GM19467 (cell line): ENCODE measurements at regions not wholly inside any gene's neighbourhood (a gene's known extent, or its start where the extent isn't known, plus 50 kb on each side); places are given as distances from the start of the nearest gene placed in this dataset.
A peak's percentile ranks its signal among the peaks of the same experiment; 100 is the strongest.

Experiments
- ATAC-seq: cut with Tn5 transposase; IDR thresholded peaks from one replicate; pipeline ENCODE4 v1.9.1; 2021; ENCODE audit warnings: mild to moderate bottlenecking, moderate library complexity; ENCODE audit not compliant: unreplicated experiment

DNA sequence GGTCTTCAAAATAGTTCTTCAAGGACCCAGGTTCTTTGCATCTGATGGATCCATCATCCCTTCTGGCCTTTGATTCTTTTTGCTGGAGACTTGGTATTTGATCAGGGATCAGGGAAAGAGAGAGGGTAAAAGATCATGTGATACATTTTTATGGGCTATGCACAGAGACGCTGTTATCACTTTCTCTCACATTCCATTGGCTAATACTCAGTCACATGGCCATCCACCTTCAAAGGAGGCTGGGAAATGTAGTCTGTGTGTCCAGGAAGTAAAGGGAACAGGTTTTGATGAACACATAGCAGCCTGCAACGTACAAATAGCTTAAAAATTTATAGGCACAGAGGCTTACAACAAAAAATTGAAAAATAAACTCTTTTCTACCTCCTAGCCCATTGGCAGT is 629.6 kb upstream of the FANCL start:
- peak; percentile 57 for ATAC-seq

DNA sequence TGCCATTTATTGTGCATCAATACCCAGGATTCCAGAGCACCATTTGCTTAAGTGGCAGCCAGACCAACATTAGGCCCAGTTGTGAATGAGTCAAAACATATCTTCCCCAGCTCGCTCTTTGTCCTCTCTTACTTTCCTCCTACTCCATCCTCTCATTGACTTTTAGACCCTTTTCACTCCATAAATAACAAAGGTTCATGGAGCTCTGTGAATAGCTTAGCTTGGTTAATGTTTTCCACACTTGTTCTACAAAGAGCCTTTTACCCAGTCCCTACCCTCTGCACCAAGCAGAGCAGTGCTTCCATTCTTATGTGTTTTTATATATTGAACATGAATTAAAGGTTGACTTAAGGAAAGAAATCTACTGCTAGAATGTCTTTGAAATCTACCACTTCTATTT is 625.8 kb upstream of the FANCL start:
- ATAC-seq: no peak

DNA sequence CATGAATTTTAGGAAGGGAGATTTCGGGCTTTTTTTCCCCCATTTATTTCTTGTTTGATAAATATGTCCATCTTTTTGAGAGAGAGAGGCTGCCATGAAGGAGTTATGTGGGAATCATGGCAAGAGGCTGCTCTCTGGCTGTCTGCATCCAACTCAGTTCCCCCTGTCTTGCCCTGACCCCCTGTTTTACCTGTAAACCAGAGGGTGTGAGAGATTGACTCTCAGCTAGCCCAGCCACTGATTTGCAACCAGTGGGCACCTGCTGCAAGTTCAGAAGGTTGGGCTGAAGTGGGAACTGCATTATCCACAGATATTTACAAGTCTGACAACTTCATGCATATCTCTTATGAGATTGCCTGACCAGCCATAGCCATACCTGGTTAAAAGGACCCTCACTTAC is 625.4 kb upstream of the FANCL start:
- no peak for ATAC-seq

DNA sequence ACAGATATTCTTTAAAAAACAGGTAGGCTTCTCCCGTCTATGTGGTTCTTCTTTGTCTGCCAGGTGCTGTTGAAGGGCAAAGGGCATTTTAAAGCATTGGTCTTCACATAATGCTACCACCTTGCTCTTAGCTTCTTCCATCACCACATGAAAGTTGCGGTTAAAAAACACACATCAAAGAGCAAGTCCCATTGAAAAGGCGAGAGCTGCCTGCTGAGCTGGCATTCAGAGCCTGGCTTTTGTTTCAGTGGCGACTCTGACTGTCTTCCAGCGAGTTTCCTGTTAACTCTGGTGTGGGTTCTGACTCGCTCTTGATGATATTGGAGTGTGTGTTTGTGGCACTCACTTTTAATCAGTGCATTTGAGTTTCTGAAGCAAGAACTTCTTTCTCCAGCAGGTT is 624.9 kb upstream of the FANCL start:
- no peak for ATAC-seq

DNA sequence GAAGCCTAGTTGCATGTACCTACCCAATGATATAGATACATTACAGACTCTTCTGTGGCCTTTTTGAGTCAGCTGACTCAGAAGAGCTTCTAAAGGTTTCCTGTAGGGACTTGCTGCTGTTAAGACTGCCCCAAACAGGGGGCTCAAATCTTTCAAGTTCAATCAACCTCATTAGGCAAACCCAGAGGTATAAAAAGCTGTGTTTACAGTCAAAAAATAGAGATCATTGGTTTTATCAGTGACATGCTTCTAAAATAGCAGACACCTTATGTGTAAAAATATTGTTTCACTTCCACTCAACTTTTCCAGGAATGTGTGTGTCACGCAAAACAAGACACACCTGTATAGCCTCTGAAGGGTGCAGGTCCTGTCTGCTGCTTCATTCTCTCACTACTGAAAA is 624.3 kb upstream of the FANCL start:
- peak; percentile 44 for ATAC-seq

DNA sequence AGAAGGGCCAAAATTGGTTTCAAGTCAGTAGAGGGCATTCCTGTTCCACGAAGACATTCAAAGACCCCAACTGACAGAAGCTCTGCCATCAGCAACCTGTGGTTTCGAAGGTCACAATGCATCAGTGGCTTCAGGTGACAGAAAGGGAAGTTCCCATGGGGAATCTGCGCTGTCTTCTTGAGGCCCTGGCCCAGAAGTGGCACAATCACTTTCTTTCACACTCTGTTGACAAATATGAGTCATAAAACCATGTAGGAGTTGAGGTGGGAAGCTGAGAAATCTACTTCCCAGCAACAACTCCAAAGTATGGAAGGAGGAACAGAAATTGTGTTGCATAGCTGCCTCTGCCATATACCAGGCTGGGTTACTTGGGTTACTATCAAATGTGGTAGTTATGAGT is 621.1 kb upstream of the FANCL start:
- no peak for ATAC-seq

DNA sequence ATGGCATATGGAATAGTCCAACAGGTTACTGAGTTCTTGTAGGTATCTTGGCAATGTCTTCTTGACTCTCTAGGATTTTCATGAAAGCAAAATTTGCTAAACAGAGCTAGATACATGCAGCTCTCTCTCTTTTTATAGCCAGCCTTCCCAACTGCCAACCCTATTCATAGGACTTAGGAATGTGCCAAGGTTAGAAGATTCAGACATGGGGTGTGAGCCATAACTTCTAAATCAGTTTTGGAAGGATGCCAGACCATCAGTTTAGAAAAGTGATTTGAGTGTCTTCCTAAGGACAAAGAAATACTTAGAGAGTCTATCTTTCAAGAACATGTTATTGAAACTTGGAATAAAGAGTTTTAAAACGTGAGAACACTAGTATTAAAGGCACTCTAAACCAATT is 619.5 kb upstream of the FANCL start:
- ATAC-seq: no peak

DNA sequence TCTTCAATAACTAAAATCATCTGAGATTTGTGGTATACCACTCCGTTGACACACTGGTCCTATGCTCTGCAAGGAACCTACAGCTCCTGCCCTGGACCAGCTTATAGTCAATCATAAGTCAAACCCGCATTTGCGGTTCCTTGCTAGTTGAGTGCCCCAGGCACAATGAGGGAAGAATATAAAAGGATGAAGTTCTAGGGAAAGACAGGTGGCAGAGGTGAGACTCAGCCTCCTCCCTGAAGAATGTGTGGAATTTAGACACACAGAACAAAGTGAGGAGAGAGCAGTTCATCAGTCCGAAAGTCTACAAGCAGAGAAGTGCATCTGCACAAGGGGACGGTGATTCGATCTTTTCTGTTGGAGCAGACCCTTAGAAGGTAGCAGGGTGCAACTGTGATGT is 615.0 kb upstream of the FANCL start:
- ATAC-seq: no peak

DNA sequence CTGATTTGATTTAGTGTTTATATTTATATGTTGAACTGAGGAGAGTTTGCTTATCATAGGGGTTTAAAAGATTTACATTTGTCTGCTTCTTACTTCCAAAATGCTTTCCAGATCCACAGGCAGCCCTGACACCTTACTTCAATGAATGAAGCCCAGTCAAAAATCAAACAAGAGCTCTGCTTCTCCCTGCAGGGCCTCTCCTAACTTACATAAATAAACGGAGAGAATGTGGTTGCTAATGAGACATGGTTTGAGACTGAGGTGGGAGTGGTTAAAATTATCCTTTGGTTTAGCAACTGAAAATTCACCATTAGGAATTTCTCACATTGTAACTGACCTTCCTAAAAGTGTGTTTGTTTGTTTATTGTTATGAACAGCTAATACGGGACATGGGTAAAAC is 612.3 kb upstream of the FANCL start:
- ATAC-seq: no peak

DNA sequence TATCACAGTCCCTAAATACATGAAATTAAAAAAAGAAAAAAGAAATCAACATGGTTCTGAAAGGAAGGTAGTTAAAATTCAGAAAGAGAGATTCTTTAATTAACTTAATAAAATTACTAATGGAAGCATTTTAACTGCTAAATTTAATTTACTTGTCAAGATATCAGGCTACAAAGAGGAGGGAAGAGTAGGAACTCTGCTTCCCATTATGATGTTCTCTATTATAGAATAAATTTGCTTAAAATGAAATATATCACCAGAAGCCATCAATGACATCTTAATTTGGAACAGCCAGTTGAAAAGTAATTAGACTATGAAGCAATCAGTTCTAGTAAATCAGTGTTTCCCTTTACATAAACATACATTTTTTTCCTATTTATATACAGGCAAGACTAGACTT is 611.8 kb upstream of the FANCL start:
- ATAC-seq: no peak

DNA sequence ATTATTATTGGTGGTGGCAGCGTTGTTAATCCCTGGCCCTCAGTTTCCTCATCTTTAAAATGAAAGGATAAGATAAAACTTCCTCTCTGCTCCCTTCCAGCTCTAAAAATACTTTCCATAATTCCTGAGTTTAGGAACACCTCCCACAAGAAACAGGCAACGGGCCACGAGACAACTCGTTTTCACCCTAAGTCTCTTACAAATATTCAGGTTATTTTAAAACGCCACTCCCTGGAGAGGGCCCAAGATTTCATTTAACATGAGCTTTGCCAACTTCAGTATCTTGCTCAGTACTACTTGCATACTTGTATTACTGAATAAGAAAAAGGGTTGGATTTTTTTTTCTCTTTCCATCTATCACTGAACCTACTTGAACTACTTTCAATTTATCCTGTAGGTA is 611.1 kb upstream of the FANCL start:
- ATAC-seq: no peak

DNA sequence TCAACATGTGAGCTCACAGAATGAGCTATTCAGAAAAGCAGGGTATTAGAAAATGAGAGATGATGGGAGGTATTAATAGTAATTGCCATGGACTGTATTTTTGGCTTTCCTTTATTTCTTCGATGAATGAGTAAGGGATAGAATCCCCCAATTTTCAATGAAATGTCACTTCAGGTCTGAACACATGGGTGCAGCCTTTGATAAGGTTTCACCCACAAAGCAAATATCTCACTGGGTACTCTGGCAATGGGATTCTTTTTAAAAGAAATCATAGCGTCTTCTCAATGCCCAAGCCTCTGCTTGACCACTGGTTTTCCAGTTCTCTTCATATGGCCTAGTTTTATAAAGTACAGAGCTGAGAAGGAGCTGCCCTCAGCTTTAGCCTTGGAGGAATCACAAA is 610.5 kb upstream of the FANCL start:
- ATAC-seq: no peak

DNA sequence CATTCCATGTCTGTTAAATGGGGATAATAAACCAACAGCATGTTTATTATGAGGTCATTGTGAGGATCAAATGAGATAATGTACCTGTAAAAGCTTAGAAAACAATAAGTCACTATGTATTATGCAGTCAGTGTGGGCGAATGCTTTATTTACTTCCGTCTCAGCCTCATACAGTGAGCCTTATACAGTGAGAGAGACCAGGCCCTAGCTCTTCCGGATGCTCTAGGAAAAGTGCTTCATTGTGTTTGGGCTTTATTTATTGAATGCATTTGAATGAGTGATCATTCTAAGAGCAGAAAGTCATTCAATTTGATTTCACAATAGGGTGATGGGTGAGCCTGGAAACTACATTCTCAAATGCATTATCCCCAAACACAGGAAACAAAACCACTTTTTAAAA is 603.9 kb upstream of the FANCL start:
- ATAC-seq: no peak

DNA sequence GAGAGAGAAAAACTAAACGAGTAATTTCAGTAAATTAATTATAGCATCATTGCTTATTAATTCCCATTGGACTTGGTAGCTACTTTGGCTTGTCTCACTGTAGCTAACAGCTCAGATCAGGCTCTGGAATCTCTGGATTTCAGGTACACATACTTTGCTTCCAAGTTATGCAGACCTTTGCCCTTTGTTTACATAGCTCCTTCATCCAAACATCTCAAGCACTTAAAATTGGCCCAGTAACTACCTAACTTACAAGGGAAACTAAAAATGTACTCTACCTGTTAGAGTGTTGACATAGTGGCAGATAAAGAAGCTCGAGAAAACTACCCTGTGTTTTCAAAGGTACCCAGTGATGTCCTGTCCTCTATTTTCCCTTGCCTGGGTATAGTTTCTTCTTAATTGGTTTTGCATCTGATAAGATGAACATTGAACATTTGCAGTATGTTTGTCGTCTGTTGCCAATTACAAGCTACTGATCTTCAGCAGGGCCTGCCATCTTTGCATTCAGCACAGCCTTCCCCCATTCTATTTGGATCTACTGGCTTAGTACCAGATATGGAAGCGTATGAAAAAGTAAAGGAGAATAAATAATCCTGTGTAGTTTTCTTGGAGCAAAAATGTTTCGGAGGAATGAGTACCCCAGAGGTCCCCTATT is 601.5 kb upstream of the FANCL start:
- no peak for ATAC-seq

DNA sequence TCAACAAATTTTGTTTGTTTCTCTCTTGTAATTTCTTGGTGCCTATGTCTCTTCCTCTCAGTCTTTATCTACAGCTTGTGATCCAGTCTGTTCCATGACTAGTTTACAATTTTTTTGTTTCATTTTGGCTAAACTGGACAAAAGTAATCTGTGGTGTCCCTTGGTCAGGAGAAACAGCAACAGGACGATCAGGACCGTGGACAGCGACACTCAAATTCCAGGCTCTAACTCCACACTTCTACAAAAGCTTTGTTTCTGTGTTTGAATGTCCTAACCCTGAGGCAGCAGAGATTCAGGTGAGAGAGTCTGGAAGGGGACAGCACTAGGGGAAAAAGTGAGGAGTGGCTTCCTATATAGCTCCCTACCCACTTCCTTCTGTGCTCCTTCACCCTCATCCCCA is 593.3 kb upstream of the FANCL start:
- no peak for ATAC-seq

DNA sequence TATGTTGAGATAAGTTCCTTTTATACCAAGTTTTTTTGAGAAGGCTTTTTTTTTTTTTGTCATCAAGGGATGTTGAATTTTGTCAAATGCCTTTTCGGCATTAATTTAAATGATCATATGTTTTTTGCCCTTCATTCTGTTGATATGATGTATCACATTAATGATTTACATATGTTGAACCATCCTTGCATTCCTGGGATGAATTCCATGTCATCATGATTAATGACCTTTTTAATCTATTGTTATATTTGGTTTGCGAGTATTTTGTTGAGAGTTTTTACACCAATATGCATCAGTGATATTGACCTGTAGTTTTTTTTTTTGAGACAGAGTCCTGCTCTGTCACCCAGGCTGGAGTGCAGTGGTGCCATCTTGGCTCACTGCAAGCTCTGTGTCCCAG is 585.7 kb upstream of the FANCL start:
- ATAC-seq: no peak

DNA sequence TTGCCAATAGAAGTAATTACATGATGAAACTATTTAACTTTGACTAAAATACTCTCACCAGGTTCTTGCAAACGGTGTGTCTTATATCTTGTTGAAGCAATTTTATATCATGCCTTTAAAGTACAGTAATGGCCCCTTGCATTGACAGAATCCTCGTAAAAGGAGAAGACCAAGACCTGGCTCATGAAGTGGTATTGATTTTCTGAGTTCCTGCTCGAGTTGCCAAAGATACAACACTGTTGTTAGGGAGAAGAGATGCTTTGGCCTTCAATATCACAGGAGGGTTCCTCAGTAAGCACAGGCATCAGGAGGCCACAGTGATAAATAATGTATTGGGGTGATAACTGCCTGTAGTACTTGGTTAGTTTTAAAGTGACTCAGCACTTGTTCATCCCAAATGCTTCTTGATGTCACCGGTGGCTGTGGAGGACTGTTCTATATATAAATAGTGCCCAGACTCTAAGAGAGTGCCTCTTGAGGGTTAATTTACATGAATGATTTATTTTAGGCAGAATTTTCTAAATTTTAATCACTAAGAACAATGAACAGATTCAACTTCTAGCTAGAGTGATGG is 571.7 kb upstream of the FANCL start:
- no peak for ATAC-seq

DNA sequence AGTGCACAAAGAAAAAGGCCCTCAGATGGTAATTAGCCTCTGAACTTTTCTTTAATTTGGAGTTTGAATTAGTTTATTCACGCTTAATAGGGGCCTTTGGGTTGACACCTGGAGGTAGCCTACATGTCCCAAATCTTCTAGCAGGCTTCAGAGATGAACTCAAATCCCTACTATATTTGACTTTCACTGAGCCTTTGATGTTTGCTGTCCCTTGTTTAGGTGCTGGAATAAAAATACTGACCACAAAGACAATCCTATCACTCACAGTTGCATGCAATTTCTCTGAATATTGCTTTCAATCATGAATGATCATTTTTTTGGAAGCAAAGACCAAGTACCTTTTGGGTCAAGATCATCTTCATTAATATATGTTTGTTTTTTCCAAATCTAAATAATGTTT is 564.0 kb upstream of the FANCL start:
- ATAC-seq: no peak

DNA sequence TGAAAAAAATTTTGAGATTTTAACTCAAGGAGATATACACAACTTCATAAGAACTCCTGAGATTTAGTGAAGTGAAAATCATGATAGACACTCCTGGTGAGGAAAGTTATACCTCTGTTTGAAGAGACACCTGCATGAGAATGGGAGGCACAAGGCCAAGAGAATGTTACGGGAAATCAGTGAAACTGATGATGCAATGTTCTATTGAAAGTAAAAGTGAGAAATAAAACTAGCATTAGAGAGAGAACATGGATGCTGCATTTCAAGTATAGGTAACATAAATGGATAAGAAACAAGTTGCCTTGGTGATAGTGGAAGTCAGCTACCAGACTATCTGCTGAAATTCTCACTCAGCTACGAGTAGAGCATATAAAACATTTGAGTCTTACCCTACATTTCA is 562.1 kb upstream of the FANCL start:
- ATAC-seq: no peak

DNA sequence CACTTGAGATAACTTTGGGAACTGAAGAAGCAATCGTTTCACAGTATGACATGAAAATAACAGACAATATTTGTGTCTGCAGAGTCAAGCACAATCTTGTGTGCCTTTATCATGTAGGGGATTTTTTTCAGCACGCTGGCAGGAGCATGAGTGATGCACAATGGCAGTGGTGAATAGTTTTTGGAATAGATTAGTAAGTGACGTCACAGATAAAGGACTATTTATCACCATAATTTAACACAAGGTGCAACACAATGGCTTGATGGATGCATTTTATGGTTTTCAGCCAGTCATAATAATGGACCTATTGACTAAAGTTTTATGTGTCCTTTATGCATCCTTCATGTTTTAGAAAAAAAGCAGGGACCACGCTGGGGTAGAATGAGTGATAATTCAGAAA is 559.8 kb upstream of the FANCL start:
- no peak for ATAC-seq

DNA sequence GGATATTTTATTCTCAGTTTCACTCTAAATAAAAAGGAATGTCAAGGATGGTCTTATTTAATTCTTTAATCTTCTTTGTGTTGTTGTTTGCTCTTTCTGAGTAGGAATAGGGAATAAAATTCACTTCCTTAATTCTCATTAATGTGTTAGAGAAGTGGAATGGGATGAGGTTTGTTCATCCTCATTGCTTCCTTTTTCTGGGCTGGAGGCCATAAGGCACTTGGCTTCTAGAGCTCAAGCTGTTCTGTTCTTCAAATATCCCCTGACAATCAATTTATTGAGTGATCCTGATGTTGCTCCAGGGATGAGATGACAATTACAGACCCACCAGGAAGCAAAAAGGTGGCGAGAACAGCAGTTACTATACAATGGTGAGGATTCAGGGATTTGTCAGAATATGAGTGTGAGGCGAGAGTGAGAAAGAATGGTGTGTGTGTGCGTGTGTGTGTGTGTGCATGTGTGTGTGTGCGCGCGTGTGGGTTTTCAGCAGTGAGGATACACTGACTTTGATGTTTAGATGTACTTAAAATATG is 557.6 kb upstream of the FANCL start:
- ATAC-seq: no peak

DNA sequence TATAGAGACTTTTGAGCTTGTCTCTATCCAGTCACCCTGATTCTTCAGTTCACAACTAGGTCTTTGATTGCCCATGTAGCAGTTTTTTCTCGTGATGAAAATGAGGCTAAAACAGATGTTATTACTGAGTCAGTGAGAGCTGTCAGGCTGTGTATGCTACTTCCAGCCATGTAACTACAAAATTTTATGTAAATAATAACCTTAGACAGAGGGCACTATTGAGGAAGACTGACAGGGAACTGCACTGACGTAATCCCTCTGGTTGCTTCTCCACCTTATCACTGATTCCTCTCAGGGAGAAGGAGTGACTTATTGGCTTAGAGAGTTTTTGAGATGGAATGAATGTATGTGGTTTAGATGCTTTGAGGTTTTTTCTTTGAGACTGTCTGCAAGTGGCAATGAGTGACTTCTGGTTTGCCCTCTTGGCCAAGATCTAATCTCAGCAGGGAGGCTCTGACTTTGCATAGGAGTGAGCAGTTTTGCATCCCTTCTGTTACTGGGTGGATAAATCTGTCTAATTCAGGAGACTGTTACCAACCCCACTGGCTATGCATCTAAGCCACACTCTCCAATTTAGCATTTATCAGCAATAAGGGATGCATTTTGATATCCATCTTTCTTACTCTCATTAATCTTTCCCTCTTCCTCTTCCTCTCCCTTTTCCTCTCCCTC is 555.2 kb upstream of the FANCL start:
- ATAC-seq: no peak

DNA sequence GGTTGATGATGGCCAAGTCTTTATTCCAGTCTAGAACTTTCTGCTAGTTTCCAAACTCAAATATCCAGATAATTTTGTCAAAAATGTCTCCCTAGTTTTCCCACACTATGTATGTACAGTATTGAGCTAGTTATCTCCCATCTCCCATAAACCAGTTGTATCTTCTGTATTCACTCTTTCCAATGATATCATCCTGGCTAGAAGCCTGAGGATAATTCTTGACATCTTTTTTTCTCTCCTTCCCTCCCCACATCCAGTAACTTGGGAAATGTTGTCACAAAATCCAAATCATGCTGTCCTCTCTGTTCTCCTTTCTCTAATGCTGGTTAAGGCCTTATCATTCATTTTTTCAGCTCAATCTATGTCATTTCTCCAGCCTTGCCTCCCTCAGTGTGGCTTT is 553.8 kb upstream of the FANCL start:
- no peak for ATAC-seq
